HS-27A (cell line): ENCODE measurements at regions not wholly inside any gene's neighbourhood (a gene's known extent, or its start where the extent isn't known, plus 50 kb on each side); places are given as distances from the start of the nearest gene placed in this dataset.

ENCODE experiments used
- DNase-seq: peaks from one replicate; pipeline ENCODE4 v3.0.0-alpha.2; 2012; ENCODE audit warnings: low read depth, missing footprints

DNA sequence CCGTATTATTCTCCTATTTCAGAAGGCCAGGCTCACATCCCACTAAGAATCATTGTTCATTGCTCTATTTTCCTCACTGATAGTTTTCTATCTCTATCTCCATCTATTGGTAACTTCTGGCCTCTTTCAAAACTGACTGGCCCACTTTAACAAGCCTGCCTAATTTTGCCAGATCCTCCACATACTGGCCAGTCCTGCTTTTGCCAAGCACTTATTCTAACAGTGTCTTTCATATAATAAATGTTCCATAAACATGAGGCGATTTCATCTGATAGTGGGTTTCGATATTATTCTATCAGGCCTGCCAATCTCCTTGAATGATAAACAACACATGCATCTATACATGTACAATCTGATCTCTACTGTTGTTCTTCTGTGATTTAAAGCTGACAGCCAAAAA, 125.9 kb upstream of the KCNH7 start:
- DNase-seq, result no peak

GRCh38 chr2:162963156-162963555, 124.6 kb upstream of the KCNH7 start:
- no peak for DNase-seq

DNA sequence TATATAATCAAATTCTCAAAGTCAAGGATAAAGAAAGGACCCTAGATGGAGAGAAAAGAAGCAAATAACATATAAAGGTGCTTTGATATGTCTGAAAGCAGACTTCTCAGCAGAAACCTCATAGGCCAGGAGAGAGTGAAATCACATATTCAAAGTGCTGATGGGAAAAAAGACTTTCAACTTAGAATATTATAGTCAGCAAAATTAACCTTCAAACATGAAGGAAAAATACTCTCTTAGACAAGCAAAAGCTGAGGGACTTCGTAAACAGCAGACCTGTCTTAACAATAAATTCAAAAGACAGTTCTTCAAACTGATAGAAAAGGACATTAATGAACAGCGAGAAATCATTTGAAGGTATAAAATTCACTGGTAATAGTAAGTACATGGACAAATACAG, 107.2 kb upstream of the KCNH7 start:
- no peak for DNase-seq

- no peak for DNase-seq
These were observed 99.8 kb upstream of the KCNH7 start for GRCh38 chr2:162938387-162938786.

GRCh38 chr2:162934191-162934590, 95.6 kb upstream of the KCNH7 start:
- no peak for DNase-seq

GRCh38 chr2:162932416-162932815, 93.8 kb upstream of the KCNH7 start:
- no peak for DNase-seq

- DNase-seq, result peak; percentile 15
These were observed 91.0 kb upstream of the KCNH7 start for GRCh38 chr2:162929571-162929970.

DNA sequence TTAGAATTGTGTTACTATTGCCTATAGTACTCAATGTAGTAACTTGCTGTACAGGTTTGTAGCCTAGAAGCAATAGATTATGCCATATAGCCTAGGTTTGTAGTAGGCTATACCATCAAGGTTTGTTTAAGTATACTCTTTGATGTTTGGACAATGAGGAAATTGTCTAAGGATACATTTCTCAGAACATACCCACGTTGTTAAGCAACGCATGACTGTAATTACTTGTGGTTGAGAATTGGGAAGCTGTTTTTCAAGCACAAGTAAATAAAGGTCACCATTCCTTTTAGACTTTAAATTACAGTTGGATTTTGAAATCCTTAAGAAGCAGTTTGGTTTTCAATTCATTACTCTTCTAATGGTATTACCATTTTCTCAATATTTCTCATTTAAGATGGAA, 89.8 kb upstream of the KCNH7 start:
- DNase-seq, result no peak

DNA sequence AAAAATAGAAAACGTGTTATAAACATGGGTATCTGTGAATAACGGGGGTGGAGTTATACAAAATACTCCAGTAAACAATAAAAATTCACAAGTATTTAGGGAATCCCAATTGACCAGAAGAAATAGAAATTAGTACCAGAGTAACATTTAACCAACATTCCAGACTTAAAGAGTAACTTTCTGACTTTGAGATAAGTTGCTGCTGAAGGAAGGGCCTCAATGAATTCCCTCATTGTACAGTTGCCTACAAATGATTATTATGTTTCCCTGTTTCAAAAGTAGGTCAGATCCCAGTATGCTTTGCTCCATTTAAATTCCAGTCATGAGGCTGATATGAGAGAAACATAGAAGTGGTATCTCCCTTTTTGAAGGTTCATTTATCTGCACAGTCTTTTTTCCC, 88.3 kb upstream of the KCNH7 start:
- no peak for DNase-seq

DNA sequence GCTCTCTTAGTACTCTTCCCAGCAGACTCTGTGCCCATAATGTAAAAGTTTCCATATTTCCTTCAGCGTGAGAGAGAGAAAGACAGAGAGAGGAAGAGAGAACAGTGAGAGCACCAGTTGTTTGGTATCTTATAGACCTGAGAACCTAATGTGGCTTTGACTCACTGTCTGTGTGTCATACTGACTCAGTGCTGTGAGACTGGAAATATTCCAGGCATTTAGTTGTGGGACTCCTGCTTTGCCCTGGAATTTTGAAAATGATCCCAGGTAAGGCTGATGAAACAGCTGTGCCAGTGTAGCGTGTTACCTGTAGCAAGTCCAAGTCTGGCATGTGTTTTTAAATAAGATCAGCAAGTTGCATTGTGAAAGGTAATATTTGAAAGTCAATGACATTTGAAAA, 87.9 kb upstream of the KCNH7 start:
- DNase-seq, result peak; percentile 78

DNA sequence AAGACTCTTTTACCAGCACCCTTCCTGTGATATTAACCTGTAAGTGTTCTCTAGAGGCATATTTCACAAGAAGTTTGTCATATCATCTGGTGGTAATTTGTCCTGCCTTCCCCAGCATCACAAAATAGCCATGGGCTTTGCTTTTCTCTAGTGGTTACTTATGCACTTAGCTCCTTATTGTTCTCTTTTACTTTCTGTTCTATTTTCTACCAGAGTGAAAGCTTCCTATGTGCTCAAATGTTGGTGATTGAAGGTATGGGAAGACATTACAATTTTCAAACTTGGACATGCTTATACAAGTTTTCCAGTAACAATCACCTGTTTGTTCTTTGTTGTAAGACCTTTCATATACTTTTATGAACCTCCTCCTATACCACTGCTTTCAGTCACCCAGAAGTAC, 87.0 kb upstream of the KCNH7 start:
- no peak for DNase-seq

GRCh38 chr2:162919111-162919510, 80.5 kb upstream of the KCNH7 start:
- no peak for DNase-seq

DNA sequence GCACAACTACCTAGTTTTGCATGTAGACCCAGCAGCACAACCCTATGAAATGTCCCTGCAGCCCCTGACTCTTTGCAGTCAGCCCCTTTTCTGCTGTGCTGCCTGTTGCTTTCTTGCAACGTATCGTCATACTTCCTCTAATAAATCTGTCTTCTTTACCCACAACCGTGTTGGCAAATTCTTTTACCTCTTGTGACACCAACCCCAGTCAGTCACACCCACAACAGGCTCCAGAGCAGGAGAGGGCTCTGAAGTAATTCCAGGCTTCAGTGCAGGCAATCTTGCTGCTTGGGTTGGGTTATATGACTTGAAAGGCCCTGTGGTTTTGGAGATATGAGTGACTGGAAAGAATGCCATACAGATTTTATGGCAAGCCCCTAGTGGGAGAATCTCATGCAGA, 79.1 kb upstream of the KCNH7 start:
- DNase-seq, result no peak

DNA sequence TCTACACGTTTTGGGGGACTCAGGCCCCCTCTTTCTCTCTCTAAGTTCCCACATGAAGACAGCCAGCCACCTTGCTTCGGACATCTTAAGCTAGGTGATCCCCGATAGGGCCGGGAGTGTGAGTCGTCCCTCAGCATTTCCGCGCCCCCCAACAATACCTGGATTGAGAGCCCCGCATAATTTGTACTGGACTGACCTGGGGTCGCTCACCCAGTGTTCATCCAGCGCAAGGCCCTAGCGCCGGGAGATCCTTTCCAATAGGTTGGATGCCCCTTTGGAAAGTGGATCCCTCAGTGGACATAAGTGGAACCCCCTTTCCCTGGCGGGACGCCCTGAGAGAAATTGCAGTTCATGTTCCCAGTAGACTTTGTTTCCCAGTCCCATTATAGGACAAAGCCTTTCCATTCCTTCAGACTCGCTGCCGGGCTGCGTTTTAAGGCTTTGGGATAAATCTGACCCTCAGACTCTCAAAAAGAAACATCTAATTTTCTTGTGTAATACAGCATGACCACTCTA, 77.8 kb upstream of the KCNH7 start:
- no peak for DNase-seq

DNA sequence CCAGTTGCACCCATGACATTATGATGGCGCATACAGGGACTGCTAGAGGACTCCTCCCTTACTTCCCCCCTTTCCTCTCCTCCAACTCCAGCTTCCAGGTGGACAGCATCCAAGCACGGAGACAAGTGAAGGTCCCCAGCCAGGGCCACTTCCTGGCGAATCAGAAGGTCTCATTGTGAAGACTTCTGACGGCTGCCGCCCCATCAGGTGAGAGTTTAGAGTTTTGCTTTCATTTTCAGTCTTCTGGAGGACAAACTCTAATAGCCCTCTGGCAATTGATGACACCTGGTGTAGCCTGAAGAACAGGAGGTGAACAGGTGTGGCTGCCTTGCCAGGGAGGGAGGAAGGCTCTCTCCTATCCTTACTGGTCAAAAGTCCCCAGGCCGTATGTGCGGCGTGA, 77.3 kb upstream of the KCNH7 start:
- DNase-seq, result no peak

DNA sequence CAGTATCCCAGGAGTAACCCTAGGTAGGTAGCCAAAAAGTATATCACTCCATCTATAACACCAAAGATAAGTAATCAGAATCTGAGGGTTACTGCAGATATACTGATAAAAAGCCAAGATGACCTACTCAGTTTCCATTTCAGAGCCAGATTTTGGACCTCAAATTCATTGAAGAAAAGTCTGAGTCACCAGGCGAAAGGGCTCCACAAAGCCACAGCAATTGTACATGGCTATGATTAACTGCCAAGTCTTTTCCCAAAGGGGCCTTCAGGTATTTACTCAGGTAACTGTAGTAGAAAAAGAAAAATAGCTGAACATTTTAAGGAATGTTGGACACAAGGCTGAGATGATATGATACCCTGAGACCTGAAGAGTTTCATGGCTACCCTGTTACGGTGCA, 75.6 kb upstream of the KCNH7 start:
- DNase-seq, result no peak

DNA sequence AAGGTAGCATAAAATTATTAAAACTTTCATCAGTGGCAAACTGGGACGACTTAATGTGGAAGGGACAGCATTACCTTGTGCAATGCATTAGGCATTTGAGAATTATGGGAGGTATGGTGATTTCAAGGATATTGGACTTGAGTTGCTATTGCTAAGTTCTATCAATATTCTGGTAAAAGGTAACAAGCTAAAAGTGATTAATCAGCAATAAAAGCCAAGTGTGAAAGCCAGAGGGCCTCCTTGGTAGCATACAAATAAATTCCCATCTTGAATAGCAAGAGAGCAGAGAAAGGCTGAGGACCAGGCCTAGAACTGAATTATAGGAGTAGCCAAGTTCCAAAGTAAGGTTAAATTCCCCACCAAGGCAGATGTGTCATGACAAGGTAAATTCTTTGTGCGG, 74.2 kb upstream of the KCNH7 start:
- DNase-seq, result no peak

DNA sequence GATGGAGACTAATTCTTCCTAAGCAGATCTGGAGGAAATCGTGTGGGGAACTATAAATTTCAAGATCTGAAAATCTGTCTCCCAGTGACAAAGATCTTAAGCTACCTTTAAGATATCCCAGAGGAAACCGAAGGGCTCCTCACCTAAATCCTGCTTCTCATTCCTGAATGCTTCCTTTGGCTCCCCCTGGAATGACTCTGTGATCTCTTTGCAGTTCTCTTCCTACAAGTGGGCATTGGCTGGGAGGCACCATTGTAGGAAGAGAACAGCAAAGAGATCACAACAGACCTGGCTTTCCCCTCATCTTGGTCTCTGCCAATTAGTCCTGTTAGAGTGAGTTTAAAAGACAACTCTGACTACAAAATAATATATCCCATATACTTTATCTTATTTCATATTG, 70.0 kb upstream of the KCNH7 start:
- no peak for DNase-seq

DNA sequence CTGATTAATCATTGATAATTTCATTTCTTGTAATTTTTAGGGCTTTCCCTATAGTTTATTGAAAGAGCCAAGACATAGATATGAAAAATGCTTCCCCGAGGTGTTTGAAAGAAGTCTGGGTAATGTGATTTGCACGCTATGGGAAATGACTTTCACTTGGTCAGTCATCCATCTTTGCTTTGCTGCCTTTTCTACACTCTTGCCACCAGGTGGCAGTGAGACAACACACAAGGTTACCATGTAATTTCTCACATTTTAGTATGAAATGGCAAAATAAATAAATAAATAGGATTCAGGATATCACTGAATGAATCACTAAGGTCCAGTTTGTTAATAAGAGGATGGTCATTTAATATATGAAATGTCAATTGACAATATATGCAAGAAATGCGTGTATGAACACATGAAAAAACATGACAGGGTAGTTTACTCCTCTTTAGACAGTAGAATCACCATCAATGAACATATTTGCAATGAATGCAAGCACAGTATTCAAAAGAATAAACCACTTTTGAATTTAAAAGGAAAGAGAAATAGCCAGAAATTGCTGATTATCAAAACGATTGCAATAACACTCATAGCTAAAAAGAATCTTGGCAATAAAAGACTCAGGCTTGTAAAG, 52.2 kb upstream of the KCNH7 start:
- peak; percentile 26 for DNase-seq

DNA sequence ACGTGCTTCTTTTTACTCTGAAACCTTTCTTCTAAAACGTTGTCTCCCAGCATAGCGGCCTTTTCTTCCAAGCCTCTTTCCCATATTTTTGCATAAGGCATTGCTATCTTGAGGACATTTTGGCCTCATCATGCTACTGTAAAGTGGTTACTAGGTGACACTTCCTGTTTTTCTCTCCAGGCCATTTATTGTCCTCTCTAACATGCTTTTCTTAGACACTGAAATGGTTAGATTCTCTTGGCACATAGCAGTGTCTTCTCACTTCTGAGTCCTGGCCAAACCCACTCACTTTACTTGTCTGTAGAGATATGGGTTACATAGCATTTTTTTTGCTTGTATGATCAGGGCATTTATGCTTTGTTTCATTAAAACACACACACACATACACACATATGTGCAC, 50.1 kb upstream of the KCNH7 start:
- no peak for DNase-seq
